ENCODE measurements at regions not wholly inside any gene's neighbourhood (a gene's known extent, or its start where the extent isn't known, plus 50 kb on each side); places are given as distances from the start of the nearest gene placed in this dataset.
"Not testable (repeated sequence)": the region's sequence is repeated elsewhere in the genome, so short reads cannot be mapped to it uniquely, and the experiment has no call there.

DNA sequence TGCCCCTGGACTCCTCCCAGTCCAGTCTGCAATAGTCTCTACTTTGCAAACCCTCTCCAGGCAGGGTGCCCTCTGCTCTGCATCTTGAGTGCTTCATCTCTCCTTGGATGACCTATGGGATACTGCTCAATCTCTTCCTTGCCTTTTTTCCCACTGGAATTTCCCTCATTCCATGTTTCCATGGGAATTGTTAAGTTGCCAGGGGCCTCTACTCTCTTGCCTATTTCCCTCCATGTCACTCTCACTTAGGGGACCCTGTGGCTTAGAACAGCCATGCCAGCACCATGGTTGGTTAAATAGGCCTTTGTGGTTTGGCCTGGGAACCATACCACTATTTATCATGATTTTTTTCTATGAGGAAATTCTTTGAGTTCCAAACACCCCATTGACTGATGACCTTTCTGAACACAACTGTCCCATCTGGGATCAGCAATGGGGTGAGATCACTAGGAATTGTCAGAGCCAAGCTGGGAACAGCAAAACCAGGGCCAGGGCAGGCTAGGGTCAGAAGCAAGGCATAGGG is 91.4 kb upstream of the RBMS1 start:
- no peak for DNase-seq

DNA sequence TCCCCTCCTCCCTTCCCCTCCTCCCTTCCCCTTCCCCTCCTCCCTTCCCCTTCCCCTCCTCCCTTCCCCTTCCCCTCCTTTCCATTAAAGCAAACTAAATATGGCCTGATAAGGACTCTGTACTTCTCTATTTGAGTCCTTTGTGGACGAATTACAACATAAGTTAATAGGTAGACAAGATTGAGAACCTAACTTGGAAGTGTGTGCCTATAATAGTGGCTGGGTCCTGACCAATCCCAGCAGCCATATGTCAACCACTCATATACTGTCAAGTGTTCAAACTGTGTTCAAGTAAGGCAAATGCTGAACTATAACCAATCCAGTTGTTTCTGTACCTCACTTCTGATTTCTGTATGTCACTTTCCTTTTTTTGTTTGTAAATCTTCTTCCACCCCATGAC is 97.1 kb upstream of the RBMS1 start:
- DNase-seq, result no peak

DNA sequence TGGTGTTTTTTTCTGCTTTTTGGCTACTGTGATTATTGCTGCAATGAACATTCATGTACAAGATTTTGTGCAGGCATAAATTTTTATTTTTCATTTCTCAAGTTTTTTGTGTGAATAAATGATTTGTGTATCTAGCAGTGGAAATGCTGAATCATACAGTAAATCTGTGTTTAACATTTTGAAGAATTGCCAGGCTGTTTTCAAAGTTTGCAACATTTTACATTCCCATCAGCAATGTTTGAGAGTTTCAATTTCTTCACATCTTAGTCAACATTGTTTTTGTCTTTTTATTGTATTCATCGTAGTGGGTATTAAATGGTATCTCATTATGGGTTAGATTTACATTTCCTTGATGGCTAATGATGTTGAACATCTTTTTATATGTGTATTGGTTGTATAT is 98.8 kb upstream of the RBMS1 start:
- no peak for DNase-seq

GRCh38 chr2:160592993-160593392 is 99.4 kb upstream of the RBMS1 start:
- DNase-seq, result no peak

GRCh38 chr2:160596441-160596840 is 102.8 kb upstream of the RBMS1 start:
- no peak for DNase-seq

DNA sequence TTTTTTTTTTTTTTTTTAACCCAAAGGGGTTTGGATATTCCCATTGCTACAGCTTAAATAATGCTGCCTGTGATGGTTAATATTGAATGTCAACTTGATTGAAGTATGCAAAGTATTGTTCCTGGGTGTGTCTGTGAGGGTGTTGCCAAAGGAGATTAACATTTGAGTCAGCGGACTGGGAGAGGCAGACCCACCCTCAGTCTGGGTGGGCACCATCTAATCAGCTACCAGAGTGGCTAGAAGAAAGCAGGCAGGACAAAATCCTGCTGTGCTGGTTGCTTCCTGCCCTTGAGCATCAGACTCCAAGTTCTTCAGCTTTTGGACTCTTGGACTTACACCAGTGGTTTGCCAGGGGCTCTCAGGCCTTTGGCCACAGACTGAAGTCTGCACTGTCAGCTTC is 106.8 kb upstream of the RBMS1 start:
- DNase-seq, result not testable (repeated sequence)

DNA sequence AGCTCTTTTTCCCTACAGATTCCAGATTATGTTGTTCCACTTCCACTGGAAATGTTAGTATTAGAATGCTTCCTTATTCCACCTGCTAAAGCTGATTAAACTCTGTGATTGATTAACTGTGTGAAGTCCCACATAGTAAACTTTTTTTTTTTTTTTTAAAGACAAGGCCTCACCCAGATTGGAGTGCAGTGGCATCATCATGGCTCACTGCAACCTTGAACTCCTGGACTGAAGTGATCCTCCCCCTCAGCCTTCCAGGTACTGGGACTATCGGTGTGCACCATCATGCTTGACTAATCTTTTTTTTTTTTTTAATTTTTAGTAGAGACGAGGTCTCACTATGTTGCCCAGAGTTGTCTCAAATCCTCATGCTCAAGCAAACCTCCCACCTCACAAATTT is 108.5 kb upstream of the RBMS1 start:
- no peak for DNase-seq

DNA sequence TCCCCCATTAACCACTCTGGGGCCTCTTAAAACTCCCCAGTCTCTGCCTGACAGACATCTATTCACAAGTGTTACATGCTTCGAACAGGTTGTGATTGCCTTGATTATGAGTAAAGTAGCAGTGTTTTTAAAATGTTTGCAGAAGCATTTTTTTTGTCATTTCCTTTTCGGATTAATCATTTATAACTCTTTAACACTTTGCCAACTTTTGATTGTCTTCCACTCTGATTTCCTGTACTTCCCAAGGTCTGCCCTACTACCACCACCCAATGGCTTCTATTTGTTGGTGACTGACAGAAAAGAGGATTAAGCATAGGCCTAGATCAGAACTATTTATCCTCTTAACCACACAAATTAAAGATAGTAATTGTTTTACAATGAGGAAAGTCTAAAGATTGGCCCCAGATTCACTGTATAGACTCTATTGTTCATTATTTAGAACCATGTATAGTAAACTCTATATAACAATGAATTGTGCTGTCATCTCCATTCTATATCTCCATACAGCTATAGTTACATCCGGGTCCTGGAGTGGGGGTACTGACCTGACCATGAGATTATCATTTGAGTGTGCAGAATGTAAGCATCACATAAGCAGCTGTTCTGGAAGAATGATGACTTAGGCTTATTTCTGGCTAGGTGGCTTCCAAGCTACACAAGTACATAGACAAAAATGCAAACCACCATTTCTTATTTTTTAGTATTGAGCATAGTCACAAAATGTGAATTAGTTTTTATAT is 110.3 kb upstream of the RBMS1 start:
- DNase-seq, result no peak

DNA sequence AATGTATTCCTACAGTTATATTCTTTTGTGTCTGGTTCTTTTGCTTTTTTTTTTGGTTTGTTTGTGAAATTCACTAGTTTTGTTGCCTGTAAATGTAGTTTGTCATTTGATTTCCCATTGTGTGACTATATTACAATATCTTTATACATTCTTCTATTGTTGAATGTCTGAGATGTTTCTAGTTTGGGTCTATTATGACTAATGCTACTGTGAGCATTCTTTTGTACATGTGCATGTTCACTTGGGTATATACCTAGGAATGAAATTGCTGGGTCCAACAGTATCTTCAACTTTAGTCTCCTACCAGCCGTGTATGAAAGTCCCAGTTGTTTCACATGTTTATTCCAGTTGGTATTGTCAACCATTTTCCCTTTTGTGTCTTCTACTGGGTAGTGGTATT is 112.7 kb upstream of the RBMS1 start:
- DNase-seq, result no peak

- no peak for DNase-seq
These were observed 115.0 kb upstream of the RBMS1 start for GRCh38 chr2:160608599-160608998.

DNA sequence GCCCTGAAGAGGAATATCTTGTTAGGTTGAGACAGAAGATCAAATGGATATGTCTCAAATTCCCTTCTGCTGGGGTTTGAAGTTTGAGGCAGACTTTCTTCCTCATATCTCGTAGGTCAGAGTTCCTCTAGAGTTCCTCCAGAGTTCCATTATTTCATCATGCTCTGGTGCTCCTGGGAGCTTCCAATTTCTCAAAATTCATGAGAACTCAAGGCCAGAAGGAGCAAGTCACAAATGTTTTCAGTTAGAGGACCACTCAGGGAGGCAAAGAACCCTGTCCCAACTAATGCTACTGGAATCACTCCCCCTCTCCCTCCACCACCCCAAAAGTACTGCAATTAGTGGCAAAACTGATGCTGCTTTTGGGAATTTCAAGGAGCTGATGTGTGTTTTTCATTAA is 115.7 kb upstream of the RBMS1 start:
- DNase-seq, result no peak

- no peak for DNase-seq
These were observed 116.4 kb upstream of the RBMS1 start for GRCh38 chr2:160610041-160610440.

DNA sequence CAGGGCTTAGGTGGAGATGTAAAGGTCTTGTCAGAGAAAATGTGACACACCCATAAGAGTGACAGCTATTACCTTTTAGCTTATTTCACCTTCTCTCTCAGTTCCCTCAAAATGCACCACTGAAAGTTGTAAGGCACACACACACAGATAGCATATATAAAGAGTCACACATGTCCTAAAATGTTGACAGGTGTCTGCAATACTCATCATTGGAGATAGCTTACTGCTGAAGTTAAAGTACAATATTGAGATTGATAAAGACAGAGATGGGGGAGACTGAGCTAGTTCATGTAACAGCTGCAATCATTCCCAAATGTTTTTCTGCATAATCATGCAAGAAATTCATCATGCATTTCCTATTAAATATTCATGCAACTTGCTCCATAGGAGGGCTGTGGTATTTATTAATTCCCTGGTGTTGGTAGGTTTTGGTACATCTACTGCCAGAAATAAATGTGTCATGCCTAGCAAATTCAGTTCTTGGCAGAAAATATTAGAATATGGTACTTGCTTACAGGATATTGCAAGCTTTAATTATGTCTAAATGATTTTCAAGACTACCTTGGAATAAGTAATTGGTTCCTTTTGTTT is 118.8 kb upstream of the RBMS1 start:
- no peak for DNase-seq

GRCh38 chr2:160613466-160614153 is 120.0 kb upstream of the RBMS1 start:
- DNase-seq, result no peak

GRCh38 chr2:160614391-160614790 is 120.8 kb upstream of the RBMS1 start:
- DNase-seq, result no peak

- no peak for DNase-seq
These were observed 122.1 kb upstream of the RBMS1 start for GRCh38 chr2:160615706-160616105.

GRCh38 chr2:160616149-160616548 is 122.5 kb upstream of the RBMS1 start:
- no peak for DNase-seq

DNA sequence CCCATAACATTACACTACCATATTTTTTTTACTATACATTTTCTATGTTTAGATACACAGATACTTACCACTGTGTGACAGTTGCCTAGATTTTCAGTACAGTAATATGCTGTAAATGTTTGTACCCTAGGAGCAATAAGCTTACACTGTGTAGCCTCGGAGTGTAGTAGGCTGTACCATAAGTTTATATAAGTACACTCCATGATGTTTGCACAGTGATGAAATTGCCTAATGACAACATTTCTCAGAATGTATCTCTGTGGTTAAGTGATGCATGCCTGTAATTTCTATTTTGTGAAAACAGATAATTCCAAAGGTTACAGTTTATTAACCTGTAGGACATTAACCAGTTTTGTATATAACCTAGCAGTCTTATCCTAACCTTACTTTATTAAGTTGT is 128.1 kb upstream of the RBMS1 start:
- no peak for DNase-seq

GRCh38 chr2:160628020-160628637 is 134.5 kb upstream of the RBMS1 start:
- DNase-seq, result not testable (repeated sequence)

GRCh38 chr2:160628811-160629210 is 135.2 kb upstream of the RBMS1 start:
- DNase-seq, result no peak

- DNase-seq, result no peak
These were observed 137.4 kb upstream of the RBMS1 start for GRCh38 chr2:160630801-160631590.

- DNase-seq, result peak; percentile 14
These were observed 138.7 kb upstream of the RBMS1 start for GRCh38 chr2:160632084-160632975.

Measured in NCI-H1048 (cell line).